ENCODE measurements at regions not wholly inside any gene's neighbourhood (a gene's known extent, or its start where the extent isn't known, plus 50 kb on each side); places are given as distances from the start of the nearest gene placed in this dataset.

- TF ChIP-seq ELK3 (CRISPR knock-in tag; IDR thresholded peaks at IDR 0.05) (no peak), ADNP (tag; IDR thresholded peaks at IDR 0.05) (no peak), ARNT (IDR thresholded peaks at IDR 0.05) (peak in 1 of 2 experiments; percentile 83; a peak in 2 of 4 replicates), KLF10 (CRISPR knock-in tag; IDR thresholded peaks at IDR 0.05) (no peak), RFX7 (CRISPR knock-in tag; IDR thresholded peaks at IDR 0.05) (no peak), TFE3 (CRISPR knock-in tag; IDR thresholded peaks at IDR 0.05) (no peak), CXXC5 (CRISPR knock-in tag; IDR thresholded peaks at IDR 0.05) (0 out of 2 replicates have a peak, but pooled peaks have one; percentile 20), RBBP5 (IDR thresholded peaks at IDR 0.05; ENCODE audit: borderline replicate concordance, insufficient read depth, low read length, poor library complexity, severe bottlenecking) (no peak), SMARCE1 (IDR thresholded peaks at IDR 0.05) (no peak), ATF7 (IDR thresholded peaks at IDR 0.05) (peak; percentile 21; the same call in 1 of the 2 replicates), HNRNPLL (IDR thresholded peaks at IDR 0.05; ENCODE audit: low read depth, low read length, poor library complexity, severe bottlenecking) (no peak), BRD9 (IDR thresholded peaks at IDR 0.05; ENCODE audit: low read depth, partially characterized antibody) (peak; percentile 83), POLR2B (IDR thresholded peaks at IDR 0.05; ENCODE audit: low read depth, partially characterized antibody) (no peak), TRIM28 (IDR thresholded peaks at IDR 0.05) (no peak), RUNX1 (IDR thresholded peaks at IDR 0.05; ENCODE audit: low read depth) (no peak), TSC22D4 (tag; IDR thresholded peaks at IDR 0.05) (no peak), NBN (IDR thresholded peaks at IDR 0.05; ENCODE audit: low read depth) (peak; percentile 67; the same call in 1 of the 2 replicates), GABPB2 (CRISPR knock-in tag; conservative IDR thresholded peaks at IDR 0.05) (no peak), REST (IDR thresholded peaks at IDR 0.05; ENCODE audit: borderline replicate concordance) (peak; percentile 88), REST (CRISPR knock-in tag; IDR thresholded peaks at IDR 0.05; ENCODE audit: low read depth) (no peak)
Observed at GRCh38 chr3:170811928-170812591, 57.9 kb downstream of the RPL22L1 start (continued).

All from K562 (cell line).